Sigmoid colon (tissue), 4 donors: ENCODE measurements at regions not wholly inside any gene's neighbourhood (a gene's known extent, or its start where the extent isn't known, plus 50 kb on each side); places are given as distances from the start of the nearest gene placed in this dataset.

ENCODE experiments used
- POLR2A ChIP-seq, 2 donors: fragments of 450-650 bp; IDR thresholded peaks; one replicate each; pipeline ENCODE4 v1.6.1; 2016; ENCODE audit warnings: antibody characterized with exemption in 2 of 2, mild to moderate bottlenecking in 2 of 2, moderate library complexity in 2 of 2
- POLR2AphosphoS5 ChIP-seq, 4 donors: sonication (generic); formaldehyde crosslinking; IDR thresholded peaks; one replicate each; pipeline ENCODE4 v1.6.1; 2017; ENCODE audit warnings: antibody characterized with exemption in 4 of 4
- TF ChIP-seq, protein P1 (sequence below), 4 experiments: fragments of 450-650 bp in 3 of 4; fragments of 200-600 bp in 1 of 4; IDR thresholded peaks; one replicate each; pipeline ENCODE4 v1.5.1; 2016 to 2019; ENCODE audit warnings: antibody characterized with exemption in 4 of 4, mild to moderate bottlenecking in 3 of 4, moderate library complexity in 2 of 4

DNA sequence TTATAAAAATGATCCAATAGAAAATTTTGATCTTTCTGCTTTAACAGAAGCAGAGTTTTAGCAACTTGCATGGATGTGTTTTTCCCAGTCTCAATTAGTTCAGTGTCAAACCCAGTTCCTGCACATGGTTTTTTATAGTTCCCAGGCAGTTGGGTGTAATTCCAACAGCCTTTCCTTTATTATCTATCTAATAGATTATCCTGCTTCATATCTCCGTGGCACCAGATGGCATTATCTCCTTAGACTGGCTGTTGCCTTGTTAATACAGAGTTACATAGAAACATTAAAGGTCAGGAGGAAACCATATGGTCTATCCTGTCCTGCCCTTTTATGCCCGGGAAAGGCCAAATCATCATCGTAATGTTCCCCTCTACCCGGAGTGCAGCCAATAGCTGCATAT is 400.9 kb upstream of the SMIM21 start:
- TF ChIP-seq, protein P1, sequence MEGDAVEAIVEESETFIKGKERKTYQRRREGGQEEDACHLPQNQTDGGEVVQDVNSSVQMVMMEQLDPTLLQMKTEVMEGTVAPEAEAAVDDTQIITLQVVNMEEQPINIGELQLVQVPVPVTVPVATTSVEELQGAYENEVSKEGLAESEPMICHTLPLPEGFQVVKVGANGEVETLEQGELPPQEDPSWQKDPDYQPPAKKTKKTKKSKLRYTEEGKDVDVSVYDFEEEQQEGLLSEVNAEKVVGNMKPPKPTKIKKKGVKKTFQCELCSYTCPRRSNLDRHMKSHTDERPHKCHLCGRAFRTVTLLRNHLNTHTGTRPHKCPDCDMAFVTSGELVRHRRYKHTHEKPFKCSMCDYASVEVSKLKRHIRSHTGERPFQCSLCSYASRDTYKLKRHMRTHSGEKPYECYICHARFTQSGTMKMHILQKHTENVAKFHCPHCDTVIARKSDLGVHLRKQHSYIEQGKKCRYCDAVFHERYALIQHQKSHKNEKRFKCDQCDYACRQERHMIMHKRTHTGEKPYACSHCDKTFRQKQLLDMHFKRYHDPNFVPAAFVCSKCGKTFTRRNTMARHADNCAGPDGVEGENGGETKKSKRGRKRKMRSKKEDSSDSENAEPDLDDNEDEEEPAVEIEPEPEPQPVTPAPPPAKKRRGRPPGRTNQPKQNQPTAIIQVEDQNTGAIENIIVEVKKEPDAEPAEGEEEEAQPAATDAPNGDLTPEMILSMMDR (IDR thresholded peaks at IDR 0.05): no peak
- TF ChIP-seq POLR2A (IDR thresholded peaks at IDR 0.05) (no peak), POLR2AphosphoS5 (IDR thresholded peaks at IDR 0.05) (no peak)
